ENCODE measurements at regions not wholly inside any gene's neighbourhood (a gene's known extent, or its start where the extent isn't known, plus 50 kb on each side); places are given as distances from the start of the nearest gene placed in this dataset.

DNA sequence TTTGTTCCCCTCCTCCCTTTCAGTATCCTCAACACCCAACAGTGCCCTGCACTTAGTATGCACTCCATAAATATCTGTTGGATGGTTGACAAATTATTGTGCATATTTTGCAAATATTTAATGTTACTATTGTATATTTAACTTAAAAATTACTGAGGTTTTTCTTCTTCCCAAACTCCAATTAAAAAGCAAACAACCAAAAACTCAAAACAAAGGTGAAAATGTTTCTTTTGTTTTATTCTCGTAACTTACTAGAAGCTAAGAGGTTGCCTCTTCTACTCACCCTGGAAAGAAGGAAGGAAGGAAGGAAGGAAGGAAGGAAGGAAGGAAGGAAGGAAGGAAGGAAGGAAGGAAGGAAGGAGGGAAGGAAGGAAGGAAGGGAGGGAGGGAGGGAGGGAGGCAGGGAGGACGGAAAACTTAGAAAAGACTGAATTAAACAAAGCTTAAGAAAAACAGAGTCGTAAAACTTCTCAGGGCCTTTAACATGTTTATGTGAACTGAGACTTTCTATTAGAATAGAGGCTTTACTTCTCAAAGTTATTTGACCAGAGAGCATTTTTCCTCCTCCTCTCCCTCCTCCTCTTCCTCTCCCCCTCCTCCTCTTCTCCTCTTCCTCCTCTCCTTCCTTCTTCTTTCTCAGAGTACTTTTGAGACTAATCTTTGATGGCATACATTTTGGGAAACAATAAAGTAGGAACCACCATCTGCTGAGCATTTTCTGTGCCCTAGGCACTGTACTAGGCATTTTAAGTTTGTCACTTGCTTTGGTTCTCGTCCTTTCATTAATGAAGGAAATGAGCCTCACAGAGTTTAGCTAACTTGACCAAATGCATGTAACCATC, 396.6 kb upstream of the WWC1 start:
- TF ChIP-seq, protein P1, sequence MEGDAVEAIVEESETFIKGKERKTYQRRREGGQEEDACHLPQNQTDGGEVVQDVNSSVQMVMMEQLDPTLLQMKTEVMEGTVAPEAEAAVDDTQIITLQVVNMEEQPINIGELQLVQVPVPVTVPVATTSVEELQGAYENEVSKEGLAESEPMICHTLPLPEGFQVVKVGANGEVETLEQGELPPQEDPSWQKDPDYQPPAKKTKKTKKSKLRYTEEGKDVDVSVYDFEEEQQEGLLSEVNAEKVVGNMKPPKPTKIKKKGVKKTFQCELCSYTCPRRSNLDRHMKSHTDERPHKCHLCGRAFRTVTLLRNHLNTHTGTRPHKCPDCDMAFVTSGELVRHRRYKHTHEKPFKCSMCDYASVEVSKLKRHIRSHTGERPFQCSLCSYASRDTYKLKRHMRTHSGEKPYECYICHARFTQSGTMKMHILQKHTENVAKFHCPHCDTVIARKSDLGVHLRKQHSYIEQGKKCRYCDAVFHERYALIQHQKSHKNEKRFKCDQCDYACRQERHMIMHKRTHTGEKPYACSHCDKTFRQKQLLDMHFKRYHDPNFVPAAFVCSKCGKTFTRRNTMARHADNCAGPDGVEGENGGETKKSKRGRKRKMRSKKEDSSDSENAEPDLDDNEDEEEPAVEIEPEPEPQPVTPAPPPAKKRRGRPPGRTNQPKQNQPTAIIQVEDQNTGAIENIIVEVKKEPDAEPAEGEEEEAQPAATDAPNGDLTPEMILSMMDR (optimal IDR thresholded peaks at IDR 0.05 in 1 of 3, IDR thresholded peaks at IDR 0.05 in 1 of 3, conservative IDR thresholded peaks at IDR 0.05 in 1 of 3; ENCODE audit: extremely low read depth in 1 of 3, insufficient read depth in 2 of 3, low read length in 3 of 3), result no peak
- TF ChIP-seq EZH2 (IDR thresholded peaks at IDR 0.05; ENCODE audit: low read length), result no peak

Measured in keratinocyte (primary cell).